Right renal pelvis (tissue), 4 donors: ENCODE measurements at regions not wholly inside any gene's neighbourhood (a gene's known extent, or its start where the extent isn't known, plus 50 kb on each side); places are given as distances from the start of the nearest gene placed in this dataset.
"Not testable (repeated sequence)": the region's sequence is repeated elsewhere in the genome, so short reads cannot be mapped to it uniquely, and the experiment has no call there.

Experiments used
- DNase-seq, 4 donors: peaks; one replicate each; pipeline ENCODE4 v3.0.0-alpha.2; 2013; ENCODE audit warnings: low read depth in 4 of 4, low spot score in 3 of 4, missing footprints in 1 of 4

- DNase-seq, result not testable (repeated sequence)
Observed at GRCh38 chr12:116327992-116328391, 50.5 kb upstream of the MED13L start.

GRCh38 chr12:116331876-116332275, 54.4 kb upstream of the MED13L start:
- DNase-seq, result no peak

GRCh38 chr12:116332705-116333380, 55.4 kb upstream of the MED13L start:
- no peak for DNase-seq

- no peak for DNase-seq
Observed at GRCh38 chr12:116333402-116333801, 55.9 kb upstream of the MED13L start.

GRCh38 chr12:116336542-116337065, 59.1 kb upstream of the MED13L start:
- no peak for DNase-seq

GRCh38 chr12:116337312-116337711, 59.8 kb upstream of the MED13L start:
- DNase-seq, result no peak

GRCh38 chr12:116338064-116338846, 60.8 kb upstream of the MED13L start:
- DNase-seq, result no peak

- no peak for DNase-seq
Observed at GRCh38 chr12:116339062-116339461, 61.6 kb upstream of the MED13L start.

- no peak for DNase-seq
Observed at GRCh38 chr12:116339800-116340371, 62.4 kb upstream of the MED13L start.

- no peak for DNase-seq
Observed at GRCh38 chr12:116343331-116343884, 65.9 kb upstream of the MED13L start.

- DNase-seq, result no peak
Observed at GRCh38 chr12:116346222-116346621, 68.7 kb upstream of the MED13L start.

GRCh38 chr12:116346741-116347140, 69.2 kb upstream of the MED13L start:
- no peak for DNase-seq

- DNase-seq, result no peak
Observed at GRCh38 chr12:116347265-116347664, 69.8 kb upstream of the MED13L start.

GRCh38 chr12:116352315-116352835, 74.9 kb upstream of the MED13L start:
- DNase-seq, result no peak

- DNase-seq, result no peak
Observed at GRCh38 chr12:116353958-116354357, 76.5 kb upstream of the MED13L start.

- no peak for DNase-seq
Observed at GRCh38 chr12:116354534-116354933, 77.0 kb upstream of the MED13L start.

GRCh38 chr12:116354950-116355783, 77.7 kb upstream of the MED13L start:
- DNase-seq, result no peak

GRCh38 chr12:116358536-116358892, 81.0 kb upstream of the MED13L start:
- no peak for DNase-seq

- DNase-seq, result peak; percentile 89 to 93 (median 91)
Observed at GRCh38 chr12:116358893-116359761, 81.6 kb upstream of the MED13L start.
